ENCODE measurements at regions not wholly inside any gene's neighbourhood (a gene's known extent, or its start where the extent isn't known, plus 50 kb on each side); places are given as distances from the start of the nearest gene placed in this dataset.

DNA sequence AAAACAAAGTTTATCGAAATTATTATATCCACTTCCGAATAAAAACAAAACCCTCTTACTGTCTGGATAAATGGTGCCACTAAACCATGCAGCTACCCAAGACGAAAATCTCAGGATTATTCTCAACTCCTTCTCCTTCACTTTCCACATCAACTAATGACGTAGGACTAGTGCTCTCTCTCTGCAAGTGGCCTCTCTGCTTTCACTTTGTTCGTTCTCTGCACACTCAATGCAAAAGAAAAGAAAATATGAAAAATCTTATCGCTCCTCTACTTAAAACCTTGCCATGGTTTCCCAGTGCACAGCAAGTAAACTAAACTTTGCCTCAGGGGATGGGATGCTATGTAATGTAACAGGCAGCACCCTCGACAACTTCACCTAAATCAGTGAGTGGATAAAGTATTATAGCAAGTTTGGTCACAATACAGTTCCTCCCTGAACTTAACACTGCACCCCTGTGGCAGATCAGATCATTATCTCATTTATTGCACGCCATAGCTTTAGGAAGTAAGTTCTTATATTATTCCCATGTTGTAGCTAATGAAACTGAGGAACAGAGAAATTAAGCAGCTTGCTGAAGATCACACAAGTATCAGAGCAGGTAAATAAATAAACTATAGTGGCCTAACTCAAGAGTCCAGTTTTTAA is 262.7 kb upstream of the GADL1 start:
- DNase-seq, result no peak

DNA sequence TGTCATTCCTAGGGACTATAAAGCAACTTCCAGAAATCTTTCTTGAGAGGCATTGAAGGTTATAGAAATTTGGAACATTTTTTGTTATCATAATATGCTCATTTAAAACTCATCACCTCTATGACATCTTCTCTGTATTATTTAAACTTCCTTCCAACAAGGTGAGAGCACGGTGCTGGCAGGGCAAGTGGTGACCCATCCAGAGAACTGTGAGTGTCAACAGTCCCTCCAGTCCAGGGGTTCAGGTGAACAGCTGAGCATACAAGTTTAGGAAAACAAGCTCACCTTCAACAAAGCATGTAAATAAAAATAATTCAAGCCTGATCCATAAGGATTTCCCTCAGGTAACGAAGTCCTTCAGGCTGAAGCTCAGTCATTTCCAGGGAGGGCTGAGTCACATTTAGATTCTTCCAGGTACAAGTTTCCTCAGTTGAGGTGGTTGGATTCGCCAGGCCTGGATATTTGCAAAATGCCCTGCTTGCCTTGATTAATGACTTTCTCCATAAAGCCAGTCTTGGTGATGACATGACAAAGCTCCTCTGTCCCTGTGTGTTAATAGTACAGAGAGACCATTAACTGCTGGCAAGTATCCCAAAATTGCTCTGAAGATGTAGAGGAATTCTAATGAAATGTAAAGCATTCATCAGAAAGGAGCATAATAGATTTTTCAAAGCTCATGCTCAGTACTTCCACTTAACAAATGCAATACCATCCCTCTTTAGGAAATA is 263.6 kb upstream of the GADL1 start:
- DNase-seq, result no peak

DNA sequence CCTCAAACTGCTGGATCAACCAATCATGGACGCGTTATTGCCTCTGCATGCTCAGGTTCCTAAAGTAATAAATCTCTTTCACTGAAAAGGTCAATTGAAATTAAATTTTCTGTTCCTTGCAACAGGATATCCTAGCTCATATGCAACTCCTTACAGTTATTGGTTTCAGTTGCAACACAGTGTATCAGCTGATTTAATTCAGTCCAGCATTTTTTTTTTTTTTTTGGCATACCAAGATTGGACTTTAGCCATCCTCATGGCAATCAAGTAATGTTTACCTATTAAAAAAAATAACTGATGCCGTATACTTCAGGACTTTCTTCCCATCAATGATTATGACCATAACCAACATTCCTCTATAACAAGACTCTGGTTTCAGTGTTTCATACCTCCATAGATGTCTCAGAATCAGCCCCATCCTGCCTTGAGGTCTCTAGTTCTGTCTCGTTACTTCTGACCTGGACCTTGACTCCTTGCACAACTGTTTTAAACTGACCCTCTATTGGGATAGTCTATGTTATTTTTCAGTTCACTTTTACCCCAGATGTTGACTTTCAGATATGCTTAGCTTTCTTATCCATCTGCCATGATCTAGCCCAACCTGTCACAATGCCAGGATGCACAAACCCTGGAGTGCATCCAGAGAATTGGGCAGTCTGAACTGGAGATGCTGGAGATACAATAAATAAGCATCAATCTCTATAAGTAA is 265.0 kb upstream of the GADL1 start:
- no peak for DNase-seq

DNA sequence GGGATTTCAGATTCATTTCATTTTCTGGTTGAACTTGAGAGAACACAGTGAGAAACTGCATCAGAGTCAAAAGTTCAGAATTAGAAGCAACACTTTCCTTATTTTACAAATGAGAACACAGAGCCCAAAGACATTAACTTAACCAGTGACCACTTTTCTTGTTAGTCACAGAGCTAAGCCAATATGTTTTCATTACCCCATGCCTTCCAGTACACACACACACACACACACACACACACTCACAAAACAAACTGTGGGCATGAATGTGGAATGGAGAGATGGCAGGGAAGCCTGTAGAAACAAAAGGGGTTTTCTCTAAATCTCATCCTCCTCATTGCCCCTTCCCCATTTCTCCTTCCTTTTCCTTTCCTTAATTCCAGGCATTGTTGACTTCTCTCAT is 267.4 kb upstream of the GADL1 start:
- DNase-seq, result no peak

DNA sequence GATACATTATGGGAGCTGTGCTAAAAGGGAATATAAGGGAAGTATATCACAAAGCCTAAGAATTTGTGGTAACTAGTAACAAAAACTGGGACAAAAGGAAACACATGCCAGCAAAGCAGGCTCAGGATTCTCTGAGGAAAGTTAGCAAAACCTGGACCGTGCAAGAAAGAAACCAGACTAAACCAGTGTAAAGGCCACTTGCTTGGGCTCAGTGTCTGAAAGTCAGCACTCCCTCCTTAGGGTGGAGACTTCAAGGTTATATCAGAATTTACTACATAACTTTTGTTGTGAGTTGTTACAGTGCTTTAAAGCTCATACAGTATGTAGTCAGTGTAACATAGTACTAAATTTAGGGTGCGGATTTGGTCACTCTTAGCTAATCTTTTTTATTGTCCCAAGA is 269.9 kb upstream of the GADL1 start:
- no peak for DNase-seq

DNA sequence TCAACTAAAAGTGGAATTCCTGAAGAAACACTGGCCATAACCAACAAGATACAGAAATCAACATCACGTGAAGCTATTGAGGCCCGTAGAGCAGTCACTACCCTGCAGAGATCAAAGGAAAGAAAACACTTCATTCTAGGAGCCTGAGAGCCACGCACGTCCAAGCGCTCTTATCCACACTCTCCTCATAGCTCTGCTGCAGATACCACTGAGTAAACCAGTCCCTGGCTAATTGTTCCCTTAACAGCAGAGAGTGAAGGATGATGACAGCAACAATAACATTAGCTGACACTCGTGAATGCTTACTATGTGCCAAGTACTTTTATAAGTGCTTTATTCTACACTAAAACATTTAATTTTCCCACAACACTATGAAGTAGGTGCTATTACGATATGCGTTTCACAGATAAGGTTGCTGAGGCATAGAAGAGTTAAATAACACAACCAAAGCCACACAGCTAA is 271.0 kb upstream of the GADL1 start:
- DNase-seq, result peak; percentile 1

GRCh38 chr3:31166249-31166885 is 271.9 kb upstream of the GADL1 start:
- DNase-seq, result no peak

- DNase-seq, result no peak
These were observed 273.2 kb upstream of the GADL1 start for GRCh38 chr3:31167666-31168065.

GRCh38 chr3:31170932-31171670 is 276.6 kb upstream of the GADL1 start:
- DNase-seq, result no peak

- no peak for DNase-seq
These were observed 277.9 kb upstream of the GADL1 start for GRCh38 chr3:31172336-31172735.

GRCh38 chr3:31173118-31173718 is 278.8 kb upstream of the GADL1 start:
- DNase-seq, result no peak

DNA sequence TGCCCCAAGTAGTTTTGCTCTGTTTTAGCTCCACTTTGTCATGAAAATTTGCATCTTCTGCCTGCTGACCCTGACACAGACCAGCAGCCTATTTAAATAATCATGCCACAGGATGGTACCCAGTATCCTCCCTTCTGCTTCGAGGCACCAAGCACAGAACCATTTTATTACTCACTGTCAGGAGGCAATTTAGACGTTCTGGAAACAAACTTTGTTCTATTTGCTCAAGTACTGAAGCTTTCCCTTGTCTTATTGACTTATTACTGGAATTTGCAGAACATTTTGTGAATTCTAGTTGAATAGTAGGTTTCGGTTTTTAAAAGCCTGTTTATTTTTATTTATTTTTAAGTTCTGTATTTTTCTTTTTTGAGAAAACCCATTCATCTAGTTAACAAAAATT is 279.6 kb upstream of the GADL1 start:
- no peak for DNase-seq

DNA sequence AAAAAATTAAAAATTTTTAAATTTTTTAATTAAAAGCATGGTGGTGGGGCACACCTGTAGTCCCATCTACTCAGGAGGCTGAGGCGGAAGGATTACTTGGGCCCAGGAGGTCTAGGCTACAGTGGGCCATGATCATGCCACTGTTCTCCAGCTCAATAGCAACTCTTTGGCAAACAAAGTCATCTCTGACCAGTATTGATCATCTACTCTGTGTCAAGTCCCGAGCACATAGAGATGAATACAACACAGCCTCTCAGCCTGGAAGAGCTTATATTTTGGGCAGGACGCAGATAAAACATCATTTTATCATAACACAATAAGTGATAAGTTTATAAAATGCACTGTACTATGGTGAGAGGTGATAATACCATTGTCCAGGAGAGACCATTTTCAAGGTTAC is 281.6 kb upstream of the GADL1 start:
- DNase-seq, result no peak

GRCh38 chr3:31178467-31178866 is 284.0 kb upstream of the GADL1 start:
- DNase-seq, result no peak

DNA sequence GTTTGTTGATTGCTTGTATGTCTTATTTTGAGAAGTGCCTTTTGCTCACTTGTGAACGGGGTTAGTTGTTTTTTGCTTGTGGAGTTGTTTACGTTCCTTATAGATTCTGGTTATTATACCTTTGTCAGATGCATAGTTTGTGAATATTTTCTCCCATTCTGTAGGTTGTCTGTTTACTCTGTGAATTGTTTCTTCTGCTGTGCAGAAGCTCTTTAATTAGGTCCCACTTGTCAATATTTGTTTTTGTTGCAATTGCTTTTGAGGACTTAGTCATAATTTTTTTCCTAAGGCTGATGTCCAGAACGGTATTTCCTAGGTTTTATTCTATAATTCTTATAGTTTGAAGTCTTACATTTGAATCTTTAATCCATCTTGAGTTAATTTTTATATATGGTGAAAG is 285.3 kb upstream of the GADL1 start:
- no peak for DNase-seq

GRCh38 chr3:31180274-31180673 is 285.8 kb upstream of the GADL1 start:
- DNase-seq, result no peak

DNA sequence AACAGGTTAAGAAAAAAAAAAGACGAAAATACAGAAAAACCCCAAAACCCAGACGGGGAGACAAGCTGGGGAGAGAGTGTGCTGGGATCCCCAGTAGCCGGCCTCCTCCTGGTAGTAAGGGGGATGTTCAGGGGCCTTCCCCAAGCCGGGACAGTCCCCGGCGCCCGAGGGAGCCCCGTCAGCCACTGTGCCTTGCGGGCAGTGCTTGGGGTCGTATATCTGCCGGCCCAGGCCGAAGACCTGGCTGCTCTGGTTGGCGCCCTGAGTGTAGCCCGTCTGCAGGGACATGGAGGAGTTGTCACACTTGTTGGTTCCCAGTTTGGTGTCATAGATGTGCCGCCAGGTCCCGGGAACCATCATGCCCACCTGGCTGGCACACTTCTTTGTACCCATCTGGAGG is 287.2 kb upstream of the GADL1 start:
- no peak for DNase-seq

DNA sequence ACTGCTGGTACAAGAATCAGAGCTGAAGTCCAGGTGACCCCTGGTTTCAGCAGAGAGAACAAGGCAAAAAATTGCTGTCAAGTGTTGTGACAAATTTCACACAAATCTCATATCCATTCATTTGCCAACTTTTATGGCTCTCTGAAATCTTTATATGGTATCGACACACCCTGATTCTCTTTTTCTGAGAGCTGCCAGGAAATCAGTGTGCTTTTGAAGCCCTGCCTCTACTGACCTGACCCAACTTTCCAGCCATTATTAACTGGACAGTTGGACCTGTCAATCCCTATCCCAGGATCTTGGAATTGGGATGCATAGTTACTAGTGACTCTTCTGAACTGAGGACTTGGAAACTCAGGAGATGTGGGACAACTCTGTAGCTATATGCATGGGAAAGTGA is 288.2 kb upstream of the GADL1 start:
- no peak for DNase-seq

DNA sequence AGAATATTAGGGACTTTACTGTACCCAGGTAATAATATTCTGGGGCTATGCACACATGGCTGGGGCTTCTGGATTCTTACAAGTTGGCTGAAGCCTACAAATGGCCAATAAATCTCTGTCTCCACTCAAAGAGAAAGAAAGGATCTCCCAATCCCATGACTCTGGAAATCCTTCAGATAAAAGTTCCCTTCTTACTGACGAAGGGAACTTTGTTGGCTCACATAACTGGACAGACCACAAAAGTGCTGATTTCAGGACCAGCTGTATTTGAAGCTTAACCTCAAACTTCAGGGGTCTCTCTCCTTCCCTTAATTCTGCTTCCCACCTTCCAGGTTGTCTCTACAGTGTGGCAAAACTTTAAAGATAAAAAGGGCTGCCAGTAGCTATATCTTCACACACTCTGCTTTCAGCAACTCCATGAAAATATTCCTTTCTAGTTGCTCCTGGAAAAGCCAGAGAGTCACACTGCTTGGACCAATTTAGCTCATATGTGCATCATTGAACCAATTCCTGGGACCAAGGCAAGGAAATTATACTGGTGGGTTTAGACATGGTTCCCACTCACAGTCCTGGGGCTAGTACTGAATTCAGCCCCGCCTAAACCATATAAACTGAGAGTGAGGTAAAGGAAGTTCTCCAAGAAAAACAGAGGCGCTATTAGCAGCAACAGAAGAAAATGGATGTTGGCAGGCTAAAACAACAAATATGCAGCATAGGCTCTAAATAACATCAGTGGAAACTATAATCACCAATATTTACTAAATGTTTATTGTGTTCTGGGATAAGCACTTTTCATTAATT is 290.0 kb upstream of the GADL1 start:
- no peak for DNase-seq

DNA sequence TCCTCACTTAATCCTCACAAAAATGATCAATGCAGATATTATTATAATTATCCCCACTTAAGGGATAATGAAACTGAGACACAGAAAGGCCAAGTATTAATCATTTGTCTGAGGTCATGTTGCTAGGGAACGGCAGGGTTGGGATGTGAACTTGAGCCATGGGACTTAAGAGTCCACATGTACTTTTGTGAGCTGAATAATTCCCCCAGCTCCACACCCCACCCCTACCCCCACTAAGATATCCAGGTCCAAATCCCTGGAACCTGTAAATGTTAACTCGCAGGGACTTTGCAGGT is 290.5 kb upstream of the GADL1 start:
- DNase-seq, result no peak

GRCh38 chr3:31186041-31186440 is 291.6 kb upstream of the GADL1 start:
- no peak for DNase-seq

DNA sequence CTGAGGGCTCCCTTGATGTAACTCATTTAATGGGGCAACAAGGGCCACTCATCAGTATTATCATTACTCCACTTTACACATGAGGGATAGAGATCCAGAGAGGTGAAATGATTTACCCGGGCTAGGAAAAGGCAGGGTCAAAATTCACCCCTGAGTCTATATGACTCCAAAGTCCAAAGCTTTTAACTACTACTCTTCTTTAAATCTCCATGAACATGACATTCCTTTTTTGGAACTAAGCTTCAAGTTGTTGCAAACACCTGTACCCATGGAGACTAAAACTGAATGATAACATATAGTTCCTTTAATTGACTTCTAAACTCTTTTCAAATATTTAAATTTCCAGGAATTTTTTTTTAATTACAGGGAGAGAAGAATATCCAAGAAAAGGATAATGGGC is 292.9 kb upstream of the GADL1 start:
- no peak for DNase-seq

Data from DMS79 treated with DMSO at 0.1 percent for 48 hours (cell line).